ENCODE measurements at regions not wholly inside any gene's neighbourhood (a gene's known extent, or its start where the extent isn't known, plus 50 kb on each side); places are given as distances from the start of the nearest gene placed in this dataset.

DNA sequence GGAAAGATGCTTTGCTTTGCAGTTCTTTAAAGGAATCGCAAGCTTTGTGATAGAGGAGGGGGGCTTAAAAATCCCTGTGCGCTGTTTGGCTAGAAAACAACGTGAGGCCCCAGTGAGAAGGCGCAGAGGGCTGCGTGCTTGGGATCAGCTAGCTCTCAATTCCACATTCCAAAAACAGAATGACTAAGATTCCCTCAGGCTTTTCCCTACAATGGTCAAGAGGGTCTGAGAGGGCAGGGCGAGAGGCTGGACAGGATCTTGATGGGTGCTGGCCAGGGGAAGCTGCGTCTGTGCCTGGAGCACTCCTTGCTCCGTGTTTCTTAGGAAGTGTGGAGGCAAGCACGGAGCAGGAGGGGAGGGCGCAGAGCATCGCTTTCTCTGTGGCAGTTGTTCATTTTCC lies 72.1 kb upstream of the INHBA start:
- RAD21 ChIA-PET (ENCODE audit: low non-redundant PET in 1 of 2, low total read pairs in 2 of 2, uncharacterized antibody in 2 of 2, unreplicated experiment in 2 of 2) = no interaction called here
- no peaks in the 10 kb centered on the region for H3K79me2 ChIP-seq (ENCODE audit: insufficient read depth, low read length)
- TF ChIP-seq, protein P1, sequence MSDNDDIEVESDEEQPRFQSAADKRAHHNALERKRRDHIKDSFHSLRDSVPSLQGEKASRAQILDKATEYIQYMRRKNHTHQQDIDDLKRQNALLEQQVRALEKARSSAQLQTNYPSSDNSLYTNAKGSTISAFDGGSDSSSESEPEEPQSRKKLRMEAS (IDR thresholded peaks at IDR 0.05) = no peak
- TF ChIP-seq EZH2 (IDR thresholded peaks at IDR 0.05) (no peak), TCF7L2 (IDR thresholded peaks at IDR 0.05; ENCODE audit: borderline replicate concordance, extremely low read depth, insufficient read depth, insufficient read length) (no peak), JUND (IDR thresholded peaks at IDR 0.05) (no peak), ZNF274 (IDR thresholded peaks at IDR 0.05; ENCODE audit: low read depth, low read length) (no peak), YY1 (IDR thresholded peaks at IDR 0.05; ENCODE audit: extremely low read depth, insufficient replicate concordance, low read depth, low read length) (no peak), SRF (IDR thresholded peaks at IDR 0.05; ENCODE audit: low read depth) (no peak), POLR2AphosphoS5 (IDR thresholded peaks at IDR 0.05; ENCODE audit: low read depth, low read length) (no peak), FOSL1 (IDR thresholded peaks at IDR 0.05; ENCODE audit: low read depth) (no peak), ELF1 (IDR thresholded peaks at IDR 0.05; ENCODE audit: borderline replicate concordance, low read depth) (no peak)
- TF ChIP-seq, protein P2, sequence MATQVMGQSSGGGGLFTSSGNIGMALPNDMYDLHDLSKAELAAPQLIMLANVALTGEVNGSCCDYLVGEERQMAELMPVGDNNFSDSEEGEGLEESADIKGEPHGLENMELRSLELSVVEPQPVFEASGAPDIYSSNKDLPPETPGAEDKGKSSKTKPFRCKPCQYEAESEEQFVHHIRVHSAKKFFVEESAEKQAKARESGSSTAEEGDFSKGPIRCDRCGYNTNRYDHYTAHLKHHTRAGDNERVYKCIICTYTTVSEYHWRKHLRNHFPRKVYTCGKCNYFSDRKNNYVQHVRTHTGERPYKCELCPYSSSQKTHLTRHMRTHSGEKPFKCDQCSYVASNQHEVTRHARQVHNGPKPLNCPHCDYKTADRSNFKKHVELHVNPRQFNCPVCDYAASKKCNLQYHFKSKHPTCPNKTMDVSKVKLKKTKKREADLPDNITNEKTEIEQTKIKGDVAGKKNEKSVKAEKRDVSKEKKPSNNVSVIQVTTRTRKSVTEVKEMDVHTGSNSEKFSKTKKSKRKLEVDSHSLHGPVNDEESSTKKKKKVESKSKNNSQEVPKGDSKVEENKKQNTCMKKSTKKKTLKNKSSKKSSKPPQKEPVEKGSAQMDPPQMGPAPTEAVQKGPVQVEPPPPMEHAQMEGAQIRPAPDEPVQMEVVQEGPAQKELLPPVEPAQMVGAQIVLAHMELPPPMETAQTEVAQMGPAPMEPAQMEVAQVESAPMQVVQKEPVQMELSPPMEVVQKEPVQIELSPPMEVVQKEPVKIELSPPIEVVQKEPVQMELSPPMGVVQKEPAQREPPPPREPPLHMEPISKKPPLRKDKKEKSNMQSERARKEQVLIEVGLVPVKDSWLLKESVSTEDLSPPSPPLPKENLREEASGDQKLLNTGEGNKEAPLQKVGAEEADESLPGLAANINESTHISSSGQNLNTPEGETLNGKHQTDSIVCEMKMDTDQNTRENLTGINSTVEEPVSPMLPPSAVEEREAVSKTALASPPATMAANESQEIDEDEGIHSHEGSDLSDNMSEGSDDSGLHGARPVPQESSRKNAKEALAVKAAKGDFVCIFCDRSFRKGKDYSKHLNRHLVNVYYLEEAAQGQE (IDR thresholded peaks at IDR 0.05; ENCODE audit: low read depth) = no peak
- TF ChIP-seq, protein P3, sequence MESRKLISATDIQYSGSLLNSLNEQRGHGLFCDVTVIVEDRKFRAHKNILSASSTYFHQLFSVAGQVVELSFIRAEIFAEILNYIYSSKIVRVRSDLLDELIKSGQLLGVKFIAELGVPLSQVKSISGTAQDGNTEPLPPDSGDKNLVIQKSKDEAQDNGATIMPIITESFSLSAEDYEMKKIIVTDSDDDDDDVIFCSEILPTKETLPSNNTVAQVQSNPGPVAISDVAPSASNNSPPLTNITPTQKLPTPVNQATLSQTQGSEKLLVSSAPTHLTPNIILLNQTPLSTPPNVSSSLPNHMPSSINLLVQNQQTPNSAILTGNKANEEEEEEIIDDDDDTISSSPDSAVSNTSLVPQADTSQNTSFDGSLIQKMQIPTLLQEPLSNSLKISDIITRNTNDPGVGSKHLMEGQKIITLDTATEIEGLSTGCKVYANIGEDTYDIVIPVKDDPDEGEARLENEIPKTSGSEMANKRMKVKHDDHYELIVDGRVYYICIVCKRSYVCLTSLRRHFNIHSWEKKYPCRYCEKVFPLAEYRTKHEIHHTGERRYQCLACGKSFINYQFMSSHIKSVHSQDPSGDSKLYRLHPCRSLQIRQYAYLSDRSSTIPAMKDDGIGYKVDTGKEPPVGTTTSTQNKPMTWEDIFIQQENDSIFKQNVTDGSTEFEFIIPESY (IDR thresholded peaks at IDR 0.05; ENCODE audit: extremely low read depth, insufficient replicate concordance, low read length) = no peak
- TF ChIP-seq, protein P4, sequence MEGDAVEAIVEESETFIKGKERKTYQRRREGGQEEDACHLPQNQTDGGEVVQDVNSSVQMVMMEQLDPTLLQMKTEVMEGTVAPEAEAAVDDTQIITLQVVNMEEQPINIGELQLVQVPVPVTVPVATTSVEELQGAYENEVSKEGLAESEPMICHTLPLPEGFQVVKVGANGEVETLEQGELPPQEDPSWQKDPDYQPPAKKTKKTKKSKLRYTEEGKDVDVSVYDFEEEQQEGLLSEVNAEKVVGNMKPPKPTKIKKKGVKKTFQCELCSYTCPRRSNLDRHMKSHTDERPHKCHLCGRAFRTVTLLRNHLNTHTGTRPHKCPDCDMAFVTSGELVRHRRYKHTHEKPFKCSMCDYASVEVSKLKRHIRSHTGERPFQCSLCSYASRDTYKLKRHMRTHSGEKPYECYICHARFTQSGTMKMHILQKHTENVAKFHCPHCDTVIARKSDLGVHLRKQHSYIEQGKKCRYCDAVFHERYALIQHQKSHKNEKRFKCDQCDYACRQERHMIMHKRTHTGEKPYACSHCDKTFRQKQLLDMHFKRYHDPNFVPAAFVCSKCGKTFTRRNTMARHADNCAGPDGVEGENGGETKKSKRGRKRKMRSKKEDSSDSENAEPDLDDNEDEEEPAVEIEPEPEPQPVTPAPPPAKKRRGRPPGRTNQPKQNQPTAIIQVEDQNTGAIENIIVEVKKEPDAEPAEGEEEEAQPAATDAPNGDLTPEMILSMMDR (IDR thresholded peaks at IDR 0.05 in 2 of 3, conservative IDR thresholded peaks at IDR 0.05 in 1 of 3; ENCODE audit: borderline replicate concordance in 1 of 3, insufficient read depth in 1 of 3, low read depth in 2 of 3, low read length in 2 of 3) = no peak
- DNase-seq (ENCODE audit: low read depth, low spot score) (no peak), ATAC-seq (no peak)
- H3K9me2 ChIP-seq (ENCODE audit: insufficient read depth) = no peaks in the 10 kb centered on the region
- no peak overlapping the region for H2AFZ ChIP-seq (ENCODE audit: low read depth, low read length, poor library complexity, severe bottlenecking)
- H3K36me3 ChIP-seq (ENCODE audit: control insufficient read depth in 1 of 2, insufficient read depth in 2 of 2, low read length in 2 of 2) = no peaks in the 10 kb centered on the region
- H3K27ac ChIP-seq (ENCODE audit: low read depth, low read length) = no peak overlapping the region
- intact Hi-C loops (cut with micrococcal nuclease) = no loop called here
- no peaks in the 10 kb centered on the region for H3K27me3 ChIP-seq (ENCODE audit: insufficient read depth, low read length)
- H3K4me2 ChIP-seq (ENCODE audit: low read length) = no peak overlapping the region
- no peak overlapping the region for H3K9ac ChIP-seq (ENCODE audit: low read length)
- POLR2A ChIA-PET = no interaction called here
- no peak overlapping the region for H3K4me3 ChIP-seq (replicated peaks in 1 of 2; ENCODE audit: low read depth in 1 of 2, low read length in 2 of 2)
- H3K4me1 ChIP-seq (ENCODE audit: control insufficient read depth in 1 of 2, insufficient read depth in 2 of 2, low read length in 2 of 2) = no peaks in the 10 kb centered on the region
- no peaks in the 10 kb centered on the region for H3K9me3 ChIP-seq (ENCODE audit: control insufficient read depth in 1 of 2, insufficient read depth in 1 of 2, low read depth in 1 of 2, low read length in 2 of 2)
- no TSS peak for BruUV-seq (replicated peaks)
- no peaks in the 10 kb centered on the region for H4K20me1 ChIP-seq (ENCODE audit: insufficient read depth)
- CTCF ChIA-PET = no interaction called here
